Activated T-helper 2 cell treated with anti-CD3 and anti-CD28 coated beads, Interferon-gamma antibody, Interleukin-2, Interleukin-4, amounts not matched to agents 10 μg/mL and 5 μg/mL and 100 μg/mL, durations not matched to agents 14 hours and 24 hours and 36 hours (primary cell): ENCODE measurements at regions not wholly inside any gene's neighbourhood (a gene's known extent, or its start where the extent isn't known, plus 50 kb on each side); places are given as distances from the start of the nearest gene placed in this dataset.
"Not testable (repeated sequence)": the region's sequence is repeated elsewhere in the genome, so short reads cannot be mapped to it uniquely, and the experiment has no call there.

Source experiments
- DNase-seq: peaks from one replicate; pipeline ENCODE4 v3.0.0; 2021; ENCODE audit warnings: low spot score
- H3K27ac Mint-ChIP-seq: one replicate; pipeline ENCODE4 v1.8.0; 2021; ENCODE audit warnings: mixed read lengths
- H3K27me3 Mint-ChIP-seq: one replicate; pipeline ENCODE4 v1.8.0; 2021; ENCODE audit warnings: low read depth, mixed read lengths
- H3K36me3 Mint-ChIP-seq: one replicate; pipeline ENCODE4 v1.8.0; 2021; ENCODE audit warnings: low read depth, mixed read lengths
- H3K4me1 Mint-ChIP-seq: one replicate; pipeline ENCODE4 v1.8.0; 2021; ENCODE audit warnings: low read depth, mixed read lengths
- H3K4me3 Mint-ChIP-seq: one replicate; pipeline ENCODE4 v1.8.0; 2021; ENCODE audit warnings: low read depth, mild to moderate bottlenecking, moderate library complexity, mixed read lengths
- H3K9me3 Mint-ChIP-seq: one replicate; pipeline ENCODE4 v1.8.0; 2021; ENCODE audit warnings: mixed read lengths
- intact Hi-C: fragments of 100-400 bp; cut with micrococcal nuclease; formaldehyde crosslinking; loops from one replicate; pipeline ENCODE4 v1.15.1; 2023

DNA sequence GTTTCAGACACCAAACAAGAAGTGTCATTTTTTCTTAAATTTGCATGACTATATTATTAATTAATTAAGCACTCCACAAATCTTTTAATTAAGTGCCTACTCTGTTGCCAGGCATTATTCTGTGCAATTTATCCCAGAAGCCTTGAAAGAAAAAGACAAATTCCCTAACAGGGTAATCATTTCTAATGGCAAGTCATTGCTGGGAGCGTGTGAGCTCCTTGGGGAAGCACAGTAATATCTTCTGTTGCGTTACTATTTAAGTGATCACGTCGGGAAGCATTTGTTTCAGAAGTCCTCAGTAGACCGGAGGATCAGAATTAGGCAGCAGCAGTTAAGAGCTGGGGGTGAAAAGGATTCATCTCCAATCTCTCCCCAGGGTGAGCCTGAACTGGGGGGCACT, 276.8 kb upstream of the RNF32 start:
- no peak for DNase-seq
- Mint-ChIP-seq H3K36me3 (no peaks in the 10 kb centered on the region), H3K9me3 (no peaks in the 10 kb centered on the region), H3K4me1 (no peaks in the 10 kb centered on the region), H3K27ac (no peak overlapping the region), H3K4me3 (no peak overlapping the region), H3K27me3 (no peaks in the 10 kb centered on the region)
- intact Hi-C loops = no loop called here

DNA sequence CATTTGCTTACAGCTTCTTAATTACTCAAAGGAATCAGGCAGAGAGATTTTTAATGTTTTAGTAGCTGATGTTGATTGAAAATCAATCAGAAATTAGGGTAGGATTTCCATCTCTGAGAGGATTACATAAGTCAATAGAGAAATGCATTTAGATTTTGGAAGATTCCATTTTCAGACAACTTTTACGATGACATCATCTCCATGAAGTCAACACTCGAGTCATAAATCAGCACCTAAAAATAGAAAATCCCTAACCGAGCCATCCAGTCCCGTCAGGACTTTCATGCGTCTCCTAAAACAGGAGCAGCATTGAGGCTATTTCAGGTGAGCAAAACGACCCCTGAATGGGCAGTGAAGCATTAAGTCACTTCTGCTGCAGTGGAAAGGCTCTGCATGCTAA, 279.7 kb upstream of the RNF32 start:
- Mint-ChIP-seq H3K27ac (no peak overlapping the region), H3K4me1 (no peaks in the 10 kb centered on the region), H3K27me3 (no peaks in the 10 kb centered on the region), H3K4me3 (no peak overlapping the region), H3K36me3 (no peaks in the 10 kb centered on the region), H3K9me3 (no peaks in the 10 kb centered on the region)
- DNase-seq = no peak
- intact Hi-C loops = no loop called here

DNA sequence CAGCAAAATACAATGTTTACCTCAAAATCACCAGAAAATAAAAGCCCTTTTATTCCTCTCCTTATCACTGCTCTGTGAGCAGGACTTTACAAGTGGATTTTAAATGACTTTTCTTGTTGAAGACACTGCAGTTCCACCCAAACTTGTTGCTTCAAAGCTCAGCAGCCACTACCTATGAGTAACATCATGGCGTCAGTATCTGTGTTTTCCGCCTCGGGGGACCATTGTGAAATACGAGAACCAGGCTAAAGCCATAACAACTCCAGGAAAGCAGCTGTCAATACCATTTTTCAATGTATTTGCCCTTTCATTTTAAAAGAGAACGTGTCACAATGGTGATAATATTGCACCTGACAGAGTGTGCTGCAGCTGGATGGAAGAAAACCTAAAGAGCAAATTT, 284.0 kb upstream of the RNF32 start:
- no peak for DNase-seq
- intact Hi-C loops = no loop called here
- H3K27ac Mint-ChIP-seq = no peak overlapping the region
- H3K27me3 Mint-ChIP-seq = no peaks in the 10 kb centered on the region
- H3K36me3 Mint-ChIP-seq = no peaks in the 10 kb centered on the region
- H3K9me3 Mint-ChIP-seq = no peaks in the 10 kb centered on the region
- no peaks in the 10 kb centered on the region for H3K4me1 Mint-ChIP-seq
- H3K4me3 Mint-ChIP-seq = no peak overlapping the region

DNA sequence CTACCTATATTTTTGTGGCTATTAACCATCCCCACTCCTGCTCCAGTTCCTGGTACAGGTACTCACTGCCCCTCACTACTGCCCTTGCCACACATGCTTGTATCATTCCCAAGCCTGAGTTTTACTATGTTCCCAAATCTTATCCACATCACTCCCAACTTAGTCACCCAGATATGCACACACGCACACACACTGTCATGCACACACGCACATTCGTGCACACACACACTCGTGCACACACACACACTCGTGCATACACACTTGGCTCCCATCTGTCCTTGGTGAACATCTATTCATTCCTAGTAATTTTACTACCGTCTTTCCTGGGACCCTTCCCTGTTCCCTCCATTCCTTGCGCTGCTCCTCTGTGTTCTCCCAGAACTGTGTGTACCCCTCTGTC, 287.2 kb upstream of the RNF32 start:
- no peaks in the 10 kb centered on the region for H3K27me3 Mint-ChIP-seq
- H3K27ac Mint-ChIP-seq = no peak overlapping the region
- intact Hi-C loops = no loop called here
- H3K4me3 Mint-ChIP-seq = no peak overlapping the region
- H3K36me3 Mint-ChIP-seq = no peaks in the 10 kb centered on the region
- H3K9me3 Mint-ChIP-seq = no peaks in the 10 kb centered on the region
- no peaks in the 10 kb centered on the region for H3K4me1 Mint-ChIP-seq
- DNase-seq = no peak

DNA sequence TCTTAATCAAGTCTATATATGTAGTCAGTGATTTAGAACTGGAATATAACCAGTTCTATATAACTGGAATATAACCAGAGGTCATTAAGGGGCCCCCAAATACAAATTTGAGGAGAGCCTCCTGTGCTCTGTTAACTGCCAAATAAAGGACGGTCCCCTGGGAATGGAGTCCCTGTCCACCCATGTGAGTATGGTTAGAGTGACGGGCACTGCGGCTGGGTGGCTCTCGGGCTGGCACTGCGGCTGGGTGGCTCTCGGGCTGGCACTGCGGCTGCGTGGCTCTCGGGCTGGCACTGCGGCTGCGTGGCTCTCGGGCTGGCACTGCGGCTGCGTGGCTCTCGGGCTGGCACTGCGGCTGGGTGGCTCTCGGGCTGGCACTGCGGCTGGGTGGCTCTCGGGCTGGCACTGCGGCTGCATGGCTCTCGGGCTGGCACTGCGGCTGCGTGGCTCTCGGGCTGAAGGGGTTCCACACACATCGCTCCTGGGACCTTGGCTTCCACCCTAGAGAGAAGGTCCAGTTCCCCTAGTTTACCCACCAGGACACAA, 292.8 kb upstream of the RNF32 start:
- not testable (repeated sequence) for H3K4me3 Mint-ChIP-seq, H3K9me3 Mint-ChIP-seq, DNase-seq

DNA sequence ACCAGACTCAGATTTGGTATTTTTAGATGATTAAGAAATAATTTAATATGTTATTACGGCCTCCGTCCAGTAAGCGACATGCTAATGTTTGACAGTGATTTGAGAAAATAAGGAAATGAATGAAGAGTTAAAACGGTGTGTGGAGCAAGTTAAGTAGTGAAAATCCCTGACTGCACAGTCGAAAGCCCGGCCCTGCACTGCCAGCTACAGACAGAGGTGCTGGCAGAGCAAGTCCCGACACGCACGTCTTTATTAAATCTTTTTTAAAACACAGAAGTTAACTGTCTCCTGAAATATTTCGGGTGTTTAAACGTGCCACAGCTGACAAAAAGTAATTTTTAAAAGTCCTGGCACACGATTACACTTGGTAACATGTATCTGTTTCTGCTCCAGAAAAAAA, 293.4 kb upstream of the RNF32 start:
- Mint-ChIP-seq H3K36me3 (no peaks in the 10 kb centered on the region), H3K9me3 (no peaks in the 10 kb centered on the region), H3K4me1 (no peaks in the 10 kb centered on the region), H3K4me3 (no peak overlapping the region), H3K27me3 (no peaks in the 10 kb centered on the region), H3K27ac (no peak overlapping the region)
- intact Hi-C loops = no loop called here
- DNase-seq = no peak

More for the DNA sequence above, 292.8 kb upstream of the RNF32 start:
- H3K27me3 Mint-ChIP-seq, intact Hi-C loops, H3K4me1 Mint-ChIP-seq, H3K36me3 Mint-ChIP-seq, H3K27ac Mint-ChIP-seq: not testable (repeated sequence)

DNA sequence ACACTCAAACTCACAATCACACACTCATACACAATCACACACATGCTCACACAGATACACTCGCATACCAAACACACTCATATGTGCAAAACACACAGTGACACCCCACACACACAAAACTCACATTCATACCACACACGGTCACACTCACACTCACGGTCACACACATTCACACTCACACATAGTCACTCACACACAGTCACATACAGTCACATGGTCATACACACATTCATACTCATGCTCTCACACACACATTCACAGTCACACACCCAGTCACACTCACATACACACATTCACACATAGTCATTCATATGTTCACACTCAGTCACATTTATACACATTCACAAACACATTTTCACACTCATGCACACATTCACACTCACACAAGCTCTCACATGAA, 296.0 kb upstream of the RNF32 start:
- H3K36me3 Mint-ChIP-seq = no peaks in the 10 kb centered on the region
- no peaks in the 10 kb centered on the region for H3K27me3 Mint-ChIP-seq
- intact Hi-C loops = no loop called here
- H3K9me3 Mint-ChIP-seq = no peaks in the 10 kb centered on the region
- no peaks in the 10 kb centered on the region for H3K4me1 Mint-ChIP-seq
- DNase-seq = no peak
- H3K27ac Mint-ChIP-seq = no peak overlapping the region
- no peak overlapping the region for H3K4me3 Mint-ChIP-seq

DNA sequence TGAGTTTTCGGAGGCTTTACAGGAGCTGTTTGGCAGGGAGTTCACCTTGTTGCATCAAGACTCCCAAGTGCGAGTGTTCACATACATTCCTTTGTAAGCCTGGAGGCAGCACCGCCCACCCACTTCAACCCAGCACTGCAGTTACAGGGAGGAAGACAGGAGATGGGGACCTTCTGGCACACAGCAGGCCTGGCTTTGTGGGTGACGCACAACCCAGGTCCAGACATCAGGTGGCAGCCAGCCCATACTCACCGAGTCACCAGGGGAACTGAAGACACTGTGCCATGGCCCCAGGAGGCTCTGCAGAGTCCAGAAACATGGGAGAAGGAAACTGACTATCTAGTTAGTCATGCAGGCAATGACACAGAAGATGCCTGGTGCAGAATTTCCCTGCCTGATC, 305.9 kb upstream of the RNF32 start:
- Mint-ChIP-seq H3K4me1 (no peaks in the 10 kb centered on the region), H3K27ac (no peak overlapping the region), H3K27me3 (peaks cover 3% of the 10 kb centered on the region), H3K36me3 (no peaks in the 10 kb centered on the region), H3K9me3 (peaks cover 7% of the 10 kb centered on the region), H3K4me3 (no peak overlapping the region)
- intact Hi-C loops = no loop called here
- no peak for DNase-seq

DNA sequence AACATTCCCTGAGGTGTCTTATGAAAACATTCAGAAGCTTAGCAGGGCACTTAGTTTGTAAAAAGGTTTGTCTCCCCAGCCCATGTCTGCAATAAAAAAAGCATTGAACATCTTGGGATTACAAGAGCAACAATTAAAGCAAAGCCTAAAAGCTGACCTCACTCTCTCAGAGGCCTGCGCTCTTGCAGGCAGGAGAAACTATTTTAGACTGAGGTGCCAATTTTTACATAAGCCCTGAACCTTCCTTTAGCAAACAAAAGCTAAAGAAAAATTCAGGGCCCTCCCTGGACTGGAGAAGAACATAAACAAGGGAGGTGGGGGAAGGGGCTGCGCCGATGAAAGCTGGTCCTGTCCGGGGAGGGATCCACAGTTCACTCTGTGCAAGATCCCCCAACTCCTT, 312.7 kb upstream of the RNF32 start:
- no peak for DNase-seq
- Mint-ChIP-seq H3K27ac (no peak overlapping the region), H3K4me1 (no peaks in the 10 kb centered on the region), H3K4me3 (no peak overlapping the region), H3K9me3 (peaks cover 7% of the 10 kb centered on the region), H3K27me3 (no peaks in the 10 kb centered on the region), H3K36me3 (no peaks in the 10 kb centered on the region)
- intact Hi-C loops = no loop called here

DNA sequence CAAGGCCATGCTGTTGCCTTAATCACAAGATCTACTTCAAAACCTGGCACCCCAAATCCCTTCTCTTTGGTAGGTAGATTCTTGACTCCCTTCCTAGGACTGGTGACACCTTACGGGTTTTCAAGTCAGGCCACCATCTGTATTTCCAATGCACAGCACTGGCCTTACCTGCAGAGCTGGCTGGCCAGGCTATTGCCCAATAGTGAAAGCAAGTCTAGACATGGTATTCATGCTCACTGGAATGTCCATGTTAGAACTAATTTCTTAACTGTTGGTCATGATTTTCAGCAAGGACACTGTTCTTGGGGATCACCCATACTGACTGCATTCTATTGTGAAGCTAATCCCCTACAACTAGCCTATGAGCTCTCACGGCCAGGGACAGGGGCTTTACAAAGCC, 313.1 kb upstream of the RNF32 start:
- Mint-ChIP-seq H3K27ac (no peak overlapping the region), H3K4me3 (no peak overlapping the region), H3K9me3 (peaks cover 7% of the 10 kb centered on the region), H3K36me3 (no peaks in the 10 kb centered on the region), H3K27me3 (no peaks in the 10 kb centered on the region), H3K4me1 (no peaks in the 10 kb centered on the region)
- no peak for DNase-seq
- intact Hi-C loops = no loop called here

DNA sequence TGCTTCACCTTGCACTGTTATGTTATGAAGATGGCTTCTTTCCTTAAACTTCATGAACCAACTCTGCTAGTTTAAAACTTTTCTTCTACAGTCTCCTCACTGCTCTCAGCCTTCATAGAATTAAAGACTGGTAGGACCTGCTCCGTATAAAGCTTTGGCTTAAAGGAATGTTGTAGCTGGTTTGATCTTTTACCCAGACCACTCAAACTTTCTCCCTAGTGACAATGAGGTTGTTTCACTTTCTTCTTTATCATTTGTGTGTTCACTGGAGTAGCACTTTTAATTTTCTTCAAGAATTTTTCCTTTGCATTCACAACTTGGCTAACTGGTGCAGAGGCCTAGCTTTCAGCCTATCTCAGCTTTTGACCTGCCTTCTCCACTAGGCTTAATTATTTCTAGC, 316.4 kb upstream of the RNF32 start:
- H3K36me3 Mint-ChIP-seq = no peaks in the 10 kb centered on the region
- no peak overlapping the region for H3K27ac Mint-ChIP-seq
- no peaks in the 10 kb centered on the region for H3K27me3 Mint-ChIP-seq
- no peak overlapping the region for H3K4me3 Mint-ChIP-seq
- no peaks in the 10 kb centered on the region for H3K9me3 Mint-ChIP-seq
- intact Hi-C loops = no loop called here
- H3K4me1 Mint-ChIP-seq = no peaks in the 10 kb centered on the region
- no peak for DNase-seq

DNA sequence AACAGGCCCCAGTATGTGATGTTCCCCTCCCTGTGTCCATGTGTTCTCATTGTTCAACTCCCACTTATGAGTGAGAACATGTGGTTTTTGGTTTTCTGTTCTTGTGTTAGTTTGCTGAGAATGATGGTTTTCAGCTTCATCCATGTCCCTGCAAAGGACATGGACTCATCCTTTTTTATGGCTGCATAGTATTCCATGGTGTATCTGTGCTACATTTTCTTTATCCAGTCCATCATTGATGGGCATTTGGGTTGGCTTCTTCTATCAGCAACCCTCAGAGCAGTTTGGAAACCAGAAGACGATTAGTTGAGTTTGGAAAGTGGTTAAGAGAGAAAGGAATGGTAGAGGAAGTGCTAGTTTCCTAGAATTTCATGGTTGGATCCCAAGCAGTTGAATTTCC, 319.1 kb upstream of the RNF32 start:
- DNase-seq, H3K27me3 Mint-ChIP-seq, H3K4me3 Mint-ChIP-seq, H3K36me3 Mint-ChIP-seq, intact Hi-C loops, H3K9me3 Mint-ChIP-seq, H3K4me1 Mint-ChIP-seq, H3K27ac Mint-ChIP-seq: not testable (repeated sequence)

DNA sequence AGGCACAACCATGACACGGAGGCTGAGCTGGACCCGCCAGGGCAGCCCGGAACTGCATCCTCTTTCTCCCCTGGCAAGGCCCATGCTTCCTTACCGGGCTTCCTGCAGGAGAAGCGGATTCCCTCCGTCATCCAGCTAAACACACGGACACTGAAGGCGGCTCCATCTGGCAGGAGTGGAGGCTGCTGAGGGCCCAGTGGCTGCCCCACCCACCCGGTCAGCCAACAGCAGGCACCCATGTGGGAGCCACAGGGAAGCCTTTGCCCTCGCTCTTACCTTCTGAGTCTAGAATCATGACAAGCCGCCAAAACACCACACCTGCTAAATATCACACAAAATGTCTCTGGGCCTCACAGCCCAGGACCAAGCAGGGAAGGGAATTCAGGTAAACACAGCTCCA, 321.6 kb upstream of the RNF32 start:
- Mint-ChIP-seq H3K27me3 (no peaks in the 10 kb centered on the region), H3K36me3 (no peaks in the 10 kb centered on the region), H3K4me3 (no peak overlapping the region), H3K4me1 (no peaks in the 10 kb centered on the region), H3K27ac (no peak overlapping the region), H3K9me3 (peaks cover 15% of the 10 kb centered on the region)
- no peak for DNase-seq
- intact Hi-C loops = no loop called here

DNA sequence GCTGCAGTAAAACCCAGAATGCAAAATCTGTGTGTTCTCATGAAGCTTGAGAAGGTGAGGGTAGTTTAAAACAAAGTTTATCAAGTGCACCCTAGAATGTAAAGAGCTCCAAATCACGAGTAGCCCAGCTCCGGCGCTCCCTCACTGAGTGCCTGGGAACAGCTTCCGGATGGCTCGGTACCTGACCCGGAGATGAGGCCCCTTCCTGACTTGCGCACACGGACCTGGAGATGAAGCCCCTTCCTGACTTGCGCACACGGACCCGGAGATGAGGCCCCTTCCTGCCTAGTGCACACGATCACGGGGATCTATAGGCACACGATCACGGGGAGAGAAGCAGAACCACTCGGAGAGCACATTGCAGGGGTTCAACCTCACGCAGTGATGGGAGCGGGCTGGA, 322.1 kb upstream of the RNF32 start:
- no peaks in the 10 kb centered on the region for H3K4me1 Mint-ChIP-seq
- H3K4me3 Mint-ChIP-seq = no peak overlapping the region
- no peak for DNase-seq
- H3K27me3 Mint-ChIP-seq = peaks cover 2% of the 10 kb centered on the region
- intact Hi-C loops = no loop called here
- H3K9me3 Mint-ChIP-seq = peaks cover 15% of the 10 kb centered on the region
- H3K27ac Mint-ChIP-seq = no peak overlapping the region
- no peaks in the 10 kb centered on the region for H3K36me3 Mint-ChIP-seq
